Stomach (tissue), 4 donors: ENCODE measurements at regions not wholly inside any gene's neighbourhood (a gene's known extent, or its start where the extent isn't known, plus 50 kb on each side); places are given as distances from the start of the nearest gene placed in this dataset.

Experiments
- CTCF ChIP-seq, 7 experiments: fragments of 450-650 bp in 4 of 7; fragments of 200-600 bp in 3 of 7; sonication (generic) in 3 of 7; IDR thresholded peaks; one replicate each; pipeline ENCODE4 v1.5.1; 2016 to 2019; ENCODE audit warnings: antibody characterized with exemption in 7 of 7, control low read depth in 2 of 7, mild to moderate bottlenecking in 1 of 7
- POLR2A ChIP-seq, 4 donors: fragments of 450-650 bp; IDR thresholded peaks; one replicate each; pipeline ENCODE4 v1.6.1; 2016; ENCODE audit warnings: antibody characterized with exemption in 4 of 4, control low read depth in 2 of 4, mild to moderate bottlenecking in 1 of 4, moderate library complexity in 1 of 4
- POLR2AphosphoS5 ChIP-seq, 3 donors: sonication (generic); formaldehyde crosslinking; IDR thresholded peaks; one replicate each; pipeline ENCODE4 v1.6.1; 2016; ENCODE audit warnings: antibody characterized with exemption in 3 of 3

DNA sequence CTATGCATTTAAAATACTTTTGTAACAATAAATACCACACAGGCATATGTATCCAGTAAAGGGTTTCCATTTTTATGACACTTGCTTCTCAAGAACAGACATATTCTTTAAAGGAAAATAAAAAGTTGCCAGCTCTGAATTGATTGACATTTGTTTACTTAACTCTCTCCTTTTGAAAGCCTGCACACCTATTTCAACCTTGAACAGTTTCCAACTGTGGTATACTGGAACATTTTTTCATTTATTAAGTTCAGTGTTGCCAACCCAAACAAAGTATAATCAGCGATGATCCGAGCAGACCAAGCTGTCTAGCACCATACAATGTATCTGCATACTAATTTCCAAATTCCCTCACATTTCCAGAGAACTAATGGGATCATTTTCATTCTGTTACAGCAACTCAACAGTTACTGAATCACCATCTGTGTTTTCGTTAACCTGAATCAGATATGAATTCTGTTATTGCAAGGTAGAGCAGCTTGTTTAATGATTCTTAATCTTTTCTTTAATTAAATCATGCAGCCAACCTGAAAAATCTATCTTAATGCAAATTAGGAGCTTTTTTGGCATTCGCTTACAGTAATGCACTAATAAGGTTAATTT is 725.5 kb upstream of the ZEB2 start:
- TF ChIP-seq CTCF (IDR thresholded peaks at IDR 0.05) = no peak
- TF ChIP-seq POLR2A (IDR thresholded peaks at IDR 0.05) = no peak
- no peak for TF ChIP-seq POLR2AphosphoS5 (IDR thresholded peaks at IDR 0.05)
